Heart right ventricle (tissue), 16 donors: ENCODE measurements at regions not wholly inside any gene's neighbourhood (a gene's known extent, or its start where the extent isn't known, plus 50 kb on each side); places are given as distances from the start of the nearest gene placed in this dataset.

ENCODE experiments used
- ATAC-seq, 8 donors: fragments of 200-7000 bp; cut with Tn5 transposase; one replicate each; pipeline ENCODE4 v1.9.1; 2020; ENCODE audit warnings: mild to moderate bottlenecking in 8 of 8, moderate library complexity in 8 of 8, moderate number of reproducible peaks in 1 of 8
- DNase-seq, 2 donors: peaks; one replicate each; pipeline ENCODE4 v3.0.0-alpha.2; 2020
- H3K27ac ChIP-seq, 10 donors: fragments of 200-600 bp; sonication (generic) in 2 of 10; one replicate each; pipeline versions ENCODE4 v1.5.0 to v1.8.0; 2020 to 2022; ENCODE audit warnings: mild to moderate bottlenecking in 3 of 10
- H3K27me3 ChIP-seq, 7 donors: fragments of 200-600 bp; one replicate each; pipeline ENCODE4 v1.8.0; 2021 to 2022; ENCODE audit warnings: mild to moderate bottlenecking in 2 of 7
- H3K36me3 ChIP-seq, 9 donors: fragments of 200-600 bp; sonication (generic) in 1 of 9; one replicate each; pipeline versions ENCODE4 v1.5.0 to v1.8.0; 2020 to 2022; ENCODE audit warnings: mild to moderate bottlenecking in 2 of 9
- H3K4me1 ChIP-seq, 9 donors: fragments of 200-600 bp; sonication (generic) in 1 of 9; one replicate each; pipeline versions ENCODE4 v1.5.0 to v1.8.0; 2020 to 2022; ENCODE audit warnings: mild to moderate bottlenecking in 4 of 9
- H3K4me3 ChIP-seq, 10 donors: fragments of 200-600 bp; sonication (generic) in 2 of 10; one replicate each; pipeline versions ENCODE4 v1.5.0 to v1.8.0; 2020 to 2022; ENCODE audit warnings: mild to moderate bottlenecking in 7 of 10, moderate library complexity in 2 of 10
- H3K9me3 ChIP-seq, 11 donors: fragments of 200-600 bp in 10 of 11; sonication (generic) in 2 of 11; one replicate each; pipeline versions ENCODE4 v1.5.0 to v1.8.0; 2013 to 2022; ENCODE audit warnings: mild to moderate bottlenecking in 2 of 11, control low read depth in 1 of 11, moderate library complexity in 1 of 11
- CTCF ChIP-seq, 9 donors: fragments of 200-600 bp; sonication (generic) in 2 of 9; IDR thresholded peaks; one replicate each; pipeline versions ENCODE4 v1.5.0 to v1.8.0; 2021 to 2022; ENCODE audit warnings: antibody characterized with exemption in 9 of 9, mild to moderate bottlenecking in 5 of 9, moderate library complexity in 1 of 9
- WGBS, 2 donors: extraction: QIAGEN DNeasy Blood & Tissue Kit; methylation state at CpG; one replicate each; pipeline ENCODE4 v1.1.7; 2013; ENCODE audit warnings: inconsistent platforms in 1 of 2; 5-methylcytosine and 5-hydroxymethylcytosine counted together
- intact Hi-C, 10 donors: fragments of 100-400 bp; cut with DNase I; formaldehyde crosslinking; loops; one replicate each; pipeline versions ENCODE4 v1.11.1 to v1.14.2; 2022
- donor health status: Arrhythmogenic right ventricular cardiomyopathy.
- donor health status: ischemic (EF 13 %, LVEDD 7.1; RV severe dilation, severe dysfunction).
- donor health status: healthy with polysubstance abuse.
- donor health status: DM: no; HTN: yes; CAD: no.
- donor health status: DM: no; HTN: no; CAD: no.
- donor health status: ischemic (EF 25% LVEDD 6.9; RV normal size, moderate dysfunction).
- donor health status: ischemic (EF 25% LVEDD 5.7; RV mildly dilated, moderate dysfunction).
- donor health status: healthy.
- donor health status: DM: yes; HTN: yes; CAD: no.
- donor health status: Ischemic cardiomyopathy.
- donor health status: ischemic (EF 35%, LVEDD 5.7; RV mildly dilated, moderate dysfunction).
- donor health status: nonischemic (EF 11% LVEDD 7.7; RV severe dilation, severe dysfunction).
- donor health status: DM: yes; HTN: yes; CAD: no.
- donor health status: PGD.
- donor health status: ischemic (EF 29% LVEDD 5.4; RV normal size, mild dysfunction).
- donor health status: nonischemic (EF 23%, LVEDD 6.1; RV moderate dilation, normal function).

DNA sequence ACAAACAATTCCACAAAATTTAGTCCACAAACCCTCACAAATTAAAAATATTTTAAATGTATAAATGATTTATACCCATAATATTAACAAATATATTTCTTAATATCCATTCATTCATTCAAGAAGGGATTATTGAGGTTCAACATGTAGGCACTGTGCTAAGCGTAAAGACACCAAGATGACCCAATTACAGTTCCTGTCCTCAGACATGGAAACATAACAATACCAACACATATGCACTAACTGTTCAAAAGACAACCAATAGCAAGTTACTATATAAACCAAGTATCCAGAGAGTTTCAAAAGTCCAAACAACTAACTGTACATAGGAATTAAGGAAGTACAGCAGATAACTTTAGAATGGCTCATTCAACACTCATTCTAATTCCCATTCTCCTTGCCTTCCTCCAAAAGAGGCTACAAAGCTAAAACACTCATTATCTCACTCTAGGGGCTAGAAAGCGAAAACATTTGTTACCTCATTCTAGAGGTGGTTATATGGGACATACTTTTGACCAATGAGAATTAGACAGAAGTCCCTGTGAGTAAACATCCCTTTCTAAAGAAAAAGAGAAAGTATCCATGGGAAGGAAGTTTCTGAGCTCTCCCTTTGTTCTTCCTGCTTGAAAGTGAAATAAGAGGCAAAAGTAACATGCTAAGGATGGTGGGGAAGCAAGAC, 292.4 kb downstream of the ZEB2 start:
- intact Hi-C loops, result no loop called here
- 98 to 100% methylated on average over 2 of the region's 2 CpGs for WGBS, 2 donors
- H3K27me3 ChIP-seq, result no peaks in the 10 kb centered on the region

DNA sequence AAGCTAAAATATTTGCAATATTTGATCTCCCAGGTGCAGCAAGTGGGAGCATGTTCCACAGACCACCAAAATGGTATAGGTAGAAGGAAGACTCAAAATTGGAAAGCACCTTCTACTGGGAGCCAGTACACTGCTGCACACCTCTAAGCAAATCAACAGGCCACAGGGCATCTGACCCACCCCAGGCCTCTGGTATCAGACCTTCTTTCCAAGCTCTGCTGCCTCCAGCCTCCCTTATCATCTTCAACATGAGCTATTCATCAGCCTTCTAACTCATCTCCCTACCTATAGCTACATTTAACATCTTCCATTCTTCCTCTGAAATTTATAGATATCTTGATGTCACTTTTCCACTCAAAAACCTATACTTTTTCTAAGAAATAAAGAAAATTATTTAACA, 294.8 kb downstream of the ZEB2 start:
- no peak for TF ChIP-seq CTCF (IDR thresholded peaks at IDR 0.05)
- Histone ChIP-seq H3K4me3 (no peak overlapping the region), H3K36me3 (no peaks in the 10 kb centered on the region), H3K9me3 (no peaks in the 10 kb centered on the region), H3K4me1 (peaks cover 0 to 6% (median 2%) of the 10 kb centered on the region in 9 donors), H3K27ac (no peak overlapping the region), H3K27me3 (no peaks in the 10 kb centered on the region)
- DNase-seq (no peak), ATAC-seq (no peak)
- intact Hi-C loops, result no loop called here

More for the DNA sequence above, 292.4 kb downstream of the ZEB2 start:
- no peak overlapping the region for H3K27ac ChIP-seq
- no peaks in the 10 kb centered on the region for H3K9me3 ChIP-seq
- no peak for TF ChIP-seq CTCF (IDR thresholded peaks at IDR 0.05)
- DNase-seq (no peak), ATAC-seq (no peak)
- H3K4me3 ChIP-seq, result no peak overlapping the region
- no peaks in the 10 kb centered on the region for H3K36me3 ChIP-seq
- peaks cover 0 to 1% (median 0%) of the 10 kb centered on the region in 9 donors for H3K4me1 ChIP-seq

DNA sequence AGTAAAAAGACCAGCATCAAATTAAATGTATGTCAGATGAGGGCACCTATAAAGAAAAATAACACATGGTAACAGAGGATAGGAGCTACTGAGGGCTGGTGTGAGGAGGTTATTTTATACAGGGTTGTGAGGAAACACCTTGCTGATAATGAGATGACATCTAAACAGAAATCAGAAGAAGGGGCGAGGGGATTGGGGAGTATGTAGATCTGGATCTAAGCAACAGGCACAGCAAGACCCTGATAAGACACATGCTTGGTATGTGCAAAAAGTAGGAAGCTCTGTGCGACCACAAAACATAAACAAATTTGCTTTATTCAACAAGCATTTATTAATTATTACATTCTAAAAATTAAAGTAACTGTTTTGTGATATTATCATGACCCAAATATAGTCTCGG, 295.4 kb downstream of the ZEB2 start:
- WGBS, 2 donors, result 94 to 97% methylated on average over 3 of the region's 3 CpGs
- no peak for ATAC-seq

DNA sequence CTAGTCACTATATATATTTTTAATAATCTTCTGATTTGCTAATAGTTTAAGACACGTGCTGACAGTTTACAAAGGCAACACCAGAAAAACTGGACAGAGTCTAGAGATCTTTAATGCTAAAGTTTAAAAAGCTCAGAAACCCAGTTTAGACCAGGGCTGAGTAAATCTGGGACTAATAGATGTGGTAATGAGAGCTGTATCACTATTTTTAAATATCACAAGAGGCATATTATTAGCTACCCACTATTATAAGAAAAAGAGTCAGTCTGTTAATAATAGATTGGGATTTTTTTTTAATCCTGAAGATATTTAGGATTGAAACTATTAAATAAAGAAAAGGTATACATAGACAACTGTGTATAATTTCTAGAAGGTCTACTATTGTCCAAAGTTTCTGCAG, 299.9 kb downstream of the ZEB2 start:
- Histone ChIP-seq H3K4me3 (no peak overlapping the region), H3K4me1 (peaks cover 0 to 18% (median 14%) of the 10 kb centered on the region in 9 donors), H3K27me3 (no peaks in the 10 kb centered on the region), H3K9me3 (no peaks in the 10 kb centered on the region), H3K27ac (peak overlapping the region in 1 of 10 donors; percentile 12), H3K36me3 (no peaks in the 10 kb centered on the region)
- WGBS, 2 donors, result 90 to 95% methylated on average over 1 of the region's 1 CpG
- ATAC-seq, result peak in 2 of 8 donors; percentile 38 to 56
- TF ChIP-seq CTCF (IDR thresholded peaks at IDR 0.05), result no peak
- no peak for DNase-seq
- intact Hi-C loops, result no loop called here

More for the DNA sequence above, 295.4 kb downstream of the ZEB2 start:
- H3K36me3 ChIP-seq, result no peaks in the 10 kb centered on the region
- no peaks in the 10 kb centered on the region for H3K27me3 ChIP-seq
- intact Hi-C loops, result no loop called here
- no peak overlapping the region for H3K4me3 ChIP-seq
- H3K4me1 ChIP-seq, result peaks cover 0 to 10% (median 4%) of the 10 kb centered on the region in 9 donors
- no peak for DNase-seq
- no peak for TF ChIP-seq CTCF (IDR thresholded peaks at IDR 0.05)
- no peak overlapping the region for H3K27ac ChIP-seq
- H3K9me3 ChIP-seq, result no peaks in the 10 kb centered on the region
